ENCODE measurements at regions not wholly inside any gene's neighbourhood (a gene's known extent, or its start where the extent isn't known, plus 50 kb on each side); places are given as distances from the start of the nearest gene placed in this dataset.

DNA sequence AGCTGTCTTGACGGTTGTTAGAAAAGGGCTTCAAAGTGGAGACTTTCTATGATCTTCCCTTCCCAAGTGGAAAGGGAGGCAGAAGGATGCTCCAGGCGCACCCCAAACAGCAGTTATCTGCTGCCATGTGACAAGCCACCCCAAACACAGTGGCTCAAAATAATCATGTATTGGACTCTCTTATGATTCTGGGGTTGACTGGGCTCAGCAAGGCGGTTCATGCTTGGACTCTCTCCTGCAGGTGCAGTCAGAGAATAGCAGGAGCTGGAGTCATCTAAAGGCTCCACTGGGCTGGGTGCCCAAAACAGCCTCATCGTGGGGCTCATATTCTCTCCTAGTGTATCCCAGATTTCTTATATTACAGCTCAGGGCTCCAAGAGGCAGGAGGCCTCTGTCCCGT lies 177.6 kb upstream of the IER5L start:
- Mint-ChIP-seq H3K36me3 (ENCODE audit: insufficient read depth, unreplicated experiment) (peaks cover 5% of the 10 kb centered on the region), H3K27ac (ENCODE audit: low read depth, unreplicated experiment) (no peak overlapping the region), H3K4me3 (ENCODE audit: unreplicated experiment) (no peak overlapping the region), H3K4me1 (ENCODE audit: insufficient read depth, unreplicated experiment) (peaks cover 5% of the 10 kb centered on the region), H3K27me3 (ENCODE audit: insufficient read depth, unreplicated experiment) (no peaks in the 10 kb centered on the region), H3K9me3 (ENCODE audit: unreplicated experiment) (no peaks in the 10 kb centered on the region)
- CTCF ChIA-PET: interaction anchor here (0.5 to 0.6 kb wide), 3 partner anchors 10 to 508 kb away, joined by 3 to 7 read pairs (median 3); no protein-coding TSS in a partner anchor
- TF ChIP-seq, protein P1, sequence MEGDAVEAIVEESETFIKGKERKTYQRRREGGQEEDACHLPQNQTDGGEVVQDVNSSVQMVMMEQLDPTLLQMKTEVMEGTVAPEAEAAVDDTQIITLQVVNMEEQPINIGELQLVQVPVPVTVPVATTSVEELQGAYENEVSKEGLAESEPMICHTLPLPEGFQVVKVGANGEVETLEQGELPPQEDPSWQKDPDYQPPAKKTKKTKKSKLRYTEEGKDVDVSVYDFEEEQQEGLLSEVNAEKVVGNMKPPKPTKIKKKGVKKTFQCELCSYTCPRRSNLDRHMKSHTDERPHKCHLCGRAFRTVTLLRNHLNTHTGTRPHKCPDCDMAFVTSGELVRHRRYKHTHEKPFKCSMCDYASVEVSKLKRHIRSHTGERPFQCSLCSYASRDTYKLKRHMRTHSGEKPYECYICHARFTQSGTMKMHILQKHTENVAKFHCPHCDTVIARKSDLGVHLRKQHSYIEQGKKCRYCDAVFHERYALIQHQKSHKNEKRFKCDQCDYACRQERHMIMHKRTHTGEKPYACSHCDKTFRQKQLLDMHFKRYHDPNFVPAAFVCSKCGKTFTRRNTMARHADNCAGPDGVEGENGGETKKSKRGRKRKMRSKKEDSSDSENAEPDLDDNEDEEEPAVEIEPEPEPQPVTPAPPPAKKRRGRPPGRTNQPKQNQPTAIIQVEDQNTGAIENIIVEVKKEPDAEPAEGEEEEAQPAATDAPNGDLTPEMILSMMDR (IDR thresholded peaks at IDR 0.05; ENCODE audit: unreplicated experiment): no peak
- no peak for DNase-seq (ENCODE audit: unreplicated experiment)
- intact Hi-C loops (cut with micrococcal nuclease): no loop called here
- no TSS peak for BruUV-seq (replicated peaks)
- POLR2A ChIA-PET: no interaction called here

GRCh38 chr9:129354498-129354897 lies 176.4 kb upstream of the IER5L start:
- no TSS peak for BruUV-seq (replicated peaks)
- ChIA-PET POLR2A (interaction anchor here (0.6 to 1.0 kb wide), 2 partner anchors 22 to 189 kb away, joined by 3 read pairs; no protein-coding TSS in a partner anchor), CTCF (interaction anchor here (0.6 to 0.7 kb wide), 2 partner anchors 16 to 1319 kb away, joined by 3 read pairs; no protein-coding TSS in a partner anchor)
- TF ChIP-seq, protein P1 (IDR thresholded peaks at IDR 0.05; ENCODE audit: unreplicated experiment): no peak
- DNase-seq (ENCODE audit: unreplicated experiment): no peak
- Mint-ChIP-seq H3K4me1 (ENCODE audit: insufficient read depth, unreplicated experiment) (peaks cover 5% of the 10 kb centered on the region), H3K36me3 (ENCODE audit: insufficient read depth, unreplicated experiment) (peaks cover 1% of the 10 kb centered on the region), H3K27me3 (ENCODE audit: insufficient read depth, unreplicated experiment) (no peaks in the 10 kb centered on the region), H3K9me3 (ENCODE audit: unreplicated experiment) (no peaks in the 10 kb centered on the region), H3K4me3 (ENCODE audit: unreplicated experiment) (no peak overlapping the region), H3K27ac (ENCODE audit: low read depth, unreplicated experiment) (no peak overlapping the region)
- intact Hi-C loops (cut with micrococcal nuclease): no loop called here

DNA sequence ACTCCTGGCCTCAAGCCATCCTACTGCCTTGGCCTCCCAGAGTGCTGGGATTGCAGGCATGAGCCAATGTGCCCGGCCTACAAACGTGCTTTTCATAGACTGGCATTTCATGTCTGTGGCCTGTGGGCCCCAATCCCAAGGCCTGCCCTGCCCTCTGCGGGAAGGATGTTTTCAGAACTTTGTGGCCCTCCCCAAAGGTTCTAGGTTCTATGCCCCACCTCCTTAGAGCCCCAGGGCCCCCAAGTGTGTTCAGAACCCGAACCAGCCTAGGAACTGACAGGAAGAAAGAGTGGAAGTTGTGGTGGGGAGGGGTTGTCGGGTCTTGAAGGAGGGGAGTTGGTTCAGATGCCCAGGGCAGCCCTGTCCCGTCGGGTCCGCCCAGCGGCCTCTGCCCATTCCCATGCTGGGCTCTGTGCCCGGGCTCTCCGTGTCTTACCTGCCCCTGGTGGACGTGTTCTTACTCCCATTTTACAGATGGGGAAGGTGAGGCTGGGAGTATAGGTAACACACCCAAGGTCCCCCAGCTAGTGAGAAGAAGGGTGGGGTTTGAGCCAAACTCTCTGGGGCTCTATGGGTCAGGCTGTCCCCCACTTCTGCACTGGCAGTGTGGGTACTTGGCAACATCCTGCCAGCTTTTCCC lies 175.8 kb upstream of the IER5L start:
- BruUV-seq (replicated peaks): no TSS peak
- Mint-ChIP-seq H3K36me3 (ENCODE audit: insufficient read depth, unreplicated experiment) (no peaks in the 10 kb centered on the region), H3K4me3 (ENCODE audit: unreplicated experiment) (no peak overlapping the region), H3K27me3 (ENCODE audit: insufficient read depth, unreplicated experiment) (no peaks in the 10 kb centered on the region), H3K9me3 (ENCODE audit: unreplicated experiment) (no peaks in the 10 kb centered on the region), H3K4me1 (ENCODE audit: insufficient read depth, unreplicated experiment) (peaks cover 5% of the 10 kb centered on the region), H3K27ac (ENCODE audit: low read depth, unreplicated experiment) (no peak overlapping the region)
- intact Hi-C loops (cut with micrococcal nuclease): no loop called here
- DNase-seq (ENCODE audit: unreplicated experiment): no peak
- TF ChIP-seq, protein P1 (IDR thresholded peaks at IDR 0.05; ENCODE audit: unreplicated experiment): no peak
- ChIA-PET POLR2A (interaction anchor here (0.6 to 1.0 kb wide), 3 partner anchors 21 to 188 kb away, joined by 3 read pairs; no protein-coding TSS in a partner anchor), CTCF (interaction anchor here (0.7 kb wide), 1 partner anchor 15 kb away, joined by 3 read pairs; no protein-coding TSS in a partner anchor)

- POLR2A ChIA-PET: interaction anchor here (0.8 kb wide), 1 partner anchor 256 kb away, joined by 4 read pairs; no protein-coding TSS in a partner anchor
- TF ChIP-seq, protein P1 (IDR thresholded peaks at IDR 0.05; ENCODE audit: unreplicated experiment): no peak
Measured at GRCh38 chr9:129352146-129352865, 174.2 kb upstream of the IER5L start.

More at GRCh38 chr9:129352146-129352865, 174.2 kb upstream of the IER5L start:
- Mint-ChIP-seq H3K4me3 (ENCODE audit: unreplicated experiment) (no peak overlapping the region), H3K27ac (ENCODE audit: low read depth, unreplicated experiment) (no peak overlapping the region), H3K9me3 (ENCODE audit: unreplicated experiment) (no peaks in the 10 kb centered on the region), H3K27me3 (ENCODE audit: insufficient read depth, unreplicated experiment) (no peaks in the 10 kb centered on the region), H3K36me3 (ENCODE audit: insufficient read depth, unreplicated experiment) (no peaks in the 10 kb centered on the region), H3K4me1 (ENCODE audit: insufficient read depth, unreplicated experiment) (peaks cover 5% of the 10 kb centered on the region)
- intact Hi-C loops (cut with micrococcal nuclease): no loop called here
- DNase-seq (ENCODE audit: unreplicated experiment): no peak
- CTCF ChIA-PET: no interaction called here
- BruUV-seq (replicated peaks): no TSS peak

All from MCF 10A (cell line).